Common myeloid progenitor, CD34-positive (primary cell): ENCODE measurements at regions not wholly inside any gene's neighbourhood (a gene's known extent, or its start where the extent isn't known, plus 50 kb on each side); places are given as distances from the start of the nearest gene placed in this dataset.

ENCODE experiments used
- CTCF ChIA-PET: fragments of 350-600 bp; sonication (Branson Sonifier 250); formaldehyde crosslinking; loops from one replicate; lab custom pipeline; 2021; ENCODE audit warnings: antibody characterized with exemption; lab: Charles Lee
- POLR2A ChIA-PET: fragments of 350-600 bp; sonication (Branson Sonifier 250); formaldehyde crosslinking; loops from one replicate; lab custom pipeline; 2021; ENCODE audit warnings: antibody characterized with exemption; lab: Charles Lee
- DNase-seq, 3 donors: peaks; one replicate each; pipeline versions ENCODE4 v3.0.0 to v3.0.0-alpha.2; 2013
- H3K27ac ChIP-seq, 2 experiments: 1 replicate in 1 of 2; 2 replicates in 1 of 2; pipeline ENCODE4 v1.7.0; 2013; ENCODE audit warnings: inconsistent platforms in 2 of 2, low read length in 2 of 2, mild to moderate bottlenecking in 2 of 2, low read depth in 1 of 2, moderate library complexity in 1 of 2; ENCODE audit not compliant: severe bottlenecking in 2 of 2, insufficient read depth in 1 of 2, poor library complexity in 1 of 2
- H3K27me3 ChIP-seq, 5 experiments: replicated peaks in 2 of 5; 1 replicate in 3 of 5; 2 replicates in 2 of 5; pipeline versions ENCODE4 v1.6.1 to v1.7.0; 2013; ENCODE audit warnings: low read length in 4 of 5, mild to moderate bottlenecking in 2 of 5, moderate library complexity in 2 of 5, inconsistent platforms in 1 of 5; ENCODE audit not compliant: insufficient read depth in 5 of 5, control insufficient read depth in 4 of 5
- H3K36me3 ChIP-seq, 4 experiments: 1 replicate in 2 of 4; 2 replicates in 2 of 4; pipeline versions ENCODE4 v1.6.1 to v1.7.0; 2013; ENCODE audit warnings: low read length in 3 of 4, control low read depth in 1 of 4, mild to moderate bottlenecking in 1 of 4; ENCODE audit not compliant: control insufficient read depth in 4 of 4, insufficient read depth in 4 of 4
- H3K4me1 ChIP-seq, 4 experiments: 1 replicate in 3 of 4; 2 replicates in 1 of 4; pipeline versions ENCODE4 v1.6.1 to v1.7.1; 2013; ENCODE audit warnings: low read length in 3 of 4, mild to moderate bottlenecking in 3 of 4, control low read depth in 1 of 4, inconsistent platforms in 1 of 4, moderate library complexity in 1 of 4; ENCODE audit not compliant: control insufficient read depth in 4 of 4, insufficient read depth in 4 of 4; ENCODE audit errors: control extremely low read depth in 1 of 4
- H3K4me3 ChIP-seq, 7 experiments: 1 replicate in 4 of 7; 2 replicates in 3 of 7; pipeline versions ENCODE4 v1.5.1 to v1.7.0; 2013; ENCODE audit warnings: mild to moderate bottlenecking in 7 of 7, low read length in 6 of 7, moderate library complexity in 6 of 7, inconsistent platforms in 2 of 7, low read depth in 2 of 7, control low read depth in 1 of 7; ENCODE audit not compliant: insufficient read depth in 4 of 7, control insufficient read depth in 1 of 7; ENCODE audit errors: extremely low read depth in 1 of 7
- H3K9me3 ChIP-seq, 5 experiments: 1 replicate in 4 of 5; 2 replicates in 1 of 5; pipeline versions ENCODE4 v1.6.1 to v1.7.1; 2013; ENCODE audit warnings: low read length in 4 of 5, mild to moderate bottlenecking in 2 of 5, inconsistent platforms in 1 of 5, low read depth in 1 of 5, moderate library complexity in 1 of 5; ENCODE audit not compliant: control insufficient read depth in 4 of 5, insufficient read depth in 2 of 5; ENCODE audit errors: control extremely low read depth in 1 of 5
- WGBS: methylation state at CpG from one replicate; pipeline ENCODE4 v1.1.5; 2013; ENCODE audit not compliant: insufficient coverage; 5-methylcytosine and 5-hydroxymethylcytosine counted together

- peaks cover 0 to 20% (median 2%) of the 10 kb centered on the region in 4 experiments for H3K4me1 ChIP-seq
- H3K27me3 ChIP-seq, result no peaks in the 10 kb centered on the region
- H3K27ac ChIP-seq, result no peak overlapping the region
- WGBS, result no CpG with 5 or more reads among the region's 1 CpG
- POLR2A ChIA-PET, result no interaction called here
- H3K4me3 ChIP-seq, result no peak overlapping the region
- no peaks in the 10 kb centered on the region for H3K9me3 ChIP-seq
- no peak for DNase-seq
- H3K36me3 ChIP-seq, result no peaks in the 10 kb centered on the region
- CTCF ChIA-PET, result interaction anchor here (0.7 to 3.0 kb wide), 3 partner anchors 9 to 955 kb away, joined by 3 to 11 read pairs (median 8); no protein-coding TSS in a partner anchor
Observed at GRCh38 chr4:124331781-124332180, 380.8 kb downstream of the ANKRD50 start.

GRCh38 chr4:124333466-124333865 is 379.1 kb downstream of the ANKRD50 start:
- 89% methylated on average over 1 of the region's 4 CpGs for WGBS
- Histone ChIP-seq H3K27ac (no peak overlapping the region), H3K4me3 (no peak overlapping the region), H3K36me3 (no peaks in the 10 kb centered on the region), H3K9me3 (no peaks in the 10 kb centered on the region), H3K4me1 (peaks cover 0 to 23% (median 2%) of the 10 kb centered on the region in 4 experiments), H3K27me3 (no peaks in the 10 kb centered on the region)
- CTCF ChIA-PET, result interaction anchor here (0.8 to 3.6 kb wide), 7 partner anchors 9 to 950 kb away, joined by 3 to 39 read pairs (median 8); no protein-coding TSS in a partner anchor
- DNase-seq, result no peak
- POLR2A ChIA-PET, result no interaction called here

DNA sequence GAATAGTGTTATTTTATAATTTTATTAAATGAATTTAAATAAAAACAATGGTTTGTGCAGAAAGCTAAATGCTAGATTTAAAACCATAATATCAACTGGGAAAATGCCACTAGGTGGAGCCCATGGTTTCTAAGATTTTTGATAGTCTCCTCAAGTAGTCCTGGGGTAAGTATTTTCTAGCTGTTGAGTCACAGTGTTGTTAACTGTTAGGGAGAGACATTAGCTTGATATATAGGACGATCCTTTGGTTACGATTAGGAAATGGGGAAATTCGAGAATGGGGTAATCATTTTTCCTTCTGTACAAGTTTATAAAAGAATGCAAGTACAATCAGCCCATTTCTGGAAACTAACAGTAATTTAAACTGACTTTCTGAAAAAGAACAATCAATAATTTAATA is 378.4 kb downstream of the ANKRD50 start:
- peak; percentile 62 to 77 (median 75) for DNase-seq
- H3K27me3 ChIP-seq, result no peaks in the 10 kb centered on the region
- CTCF ChIA-PET, result interaction anchor here (0.8 to 3.6 kb wide), 7 partner anchors 9 to 949 kb away, joined by 3 to 39 read pairs (median 8); no protein-coding TSS in a partner anchor
- WGBS, result 0% methylated on average over 1 of the region's 3 CpGs
- no peak overlapping the region for H3K4me3 ChIP-seq
- H3K27ac ChIP-seq, result no peak overlapping the region
- H3K4me1 ChIP-seq, result peaks cover 0 to 18% (median 2%) of the 10 kb centered on the region in 4 experiments
- POLR2A ChIA-PET, result no interaction called here
- no peaks in the 10 kb centered on the region for H3K36me3 ChIP-seq
- H3K9me3 ChIP-seq, result no peaks in the 10 kb centered on the region

- Histone ChIP-seq H3K4me1 (peaks cover 0 to 16% (median 2%) of the 10 kb centered on the region in 4 experiments), H3K27ac (no peak overlapping the region), H3K9me3 (no peaks in the 10 kb centered on the region), H3K36me3 (no peaks in the 10 kb centered on the region), H3K27me3 (no peaks in the 10 kb centered on the region), H3K4me3 (no peak overlapping the region)
- DNase-seq, result peak; percentile 8 to 49 (median 43)
- ChIA-PET POLR2A (no interaction called here), CTCF (interaction anchor here (1.0 to 1.3 kb wide), 4 partner anchors 17 to 947 kb away, joined by 3 read pairs; no protein-coding TSS in a partner anchor)
- WGBS, result 83% methylated on average over 2 of the region's 3 CpGs
Observed at GRCh38 chr4:124337874-124338273, 374.7 kb downstream of the ANKRD50 start.

DNA sequence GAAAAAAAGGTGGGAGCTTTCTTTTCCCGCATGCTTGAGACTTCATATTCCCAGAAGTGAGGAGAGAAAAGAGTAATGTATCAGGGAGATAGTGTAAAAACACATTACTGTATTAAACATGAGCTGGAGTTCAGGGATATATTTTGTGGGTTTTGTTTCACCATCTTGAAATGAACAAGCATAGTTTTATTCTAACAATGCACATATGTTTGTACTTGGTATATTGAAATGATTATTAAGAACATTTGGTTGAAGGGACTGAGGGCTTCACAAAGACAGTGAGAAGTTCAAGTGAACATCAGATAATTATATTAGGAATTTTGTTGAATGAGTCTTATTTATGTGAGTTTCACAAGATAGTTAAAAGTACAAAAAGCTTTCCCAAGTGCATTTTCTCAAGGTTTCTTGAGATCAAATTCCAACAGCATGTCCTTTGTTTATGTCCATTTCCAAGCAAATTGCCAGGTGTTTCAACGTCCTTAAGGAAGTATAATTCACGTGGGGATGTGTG is 368.8 kb downstream of the ANKRD50 start:
- ChIA-PET CTCF (interaction anchor here (1.0 to 3.0 kb wide), 2 partner anchors 10 to 21 kb away, joined by 3 to 9 read pairs; no protein-coding TSS in a partner anchor), POLR2A (no interaction called here)
- Histone ChIP-seq H3K4me1 (no peaks in the 10 kb centered on the region), H3K27ac (no peak overlapping the region), H3K27me3 (no peaks in the 10 kb centered on the region), H3K36me3 (no peaks in the 10 kb centered on the region), H3K9me3 (no peaks in the 10 kb centered on the region), H3K4me3 (no peak overlapping the region)
- no peak for DNase-seq
- WGBS, result no CpG with 5 or more reads among the region's 3 CpGs

DNA sequence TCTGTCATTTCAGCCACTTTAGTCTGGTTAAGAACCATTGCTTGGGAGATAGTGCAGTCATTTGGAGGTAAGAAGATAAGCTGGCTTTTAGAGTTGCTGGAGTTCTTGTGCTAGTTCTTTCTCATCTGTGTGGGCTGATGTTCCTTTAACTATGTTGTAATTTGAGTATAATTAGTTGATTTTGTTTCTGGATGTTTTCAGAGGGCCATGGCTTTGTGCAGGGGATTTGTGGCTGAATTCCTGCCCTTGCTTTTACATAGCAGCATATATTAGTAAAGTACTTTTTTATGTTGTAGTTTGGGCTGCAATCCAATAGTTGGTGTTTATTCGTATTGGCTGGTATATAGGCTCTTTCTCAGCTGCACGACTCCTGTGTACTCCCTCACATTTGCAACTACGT is 339.6 kb downstream of the ANKRD50 start:
- Histone ChIP-seq H3K9me3 (peaks cover 0 to 1% (median 0%) of the 10 kb centered on the region in 5 experiments), H3K27me3 (no peaks in the 10 kb centered on the region), H3K27ac (no peak overlapping the region), H3K4me1 (no peaks in the 10 kb centered on the region), H3K4me3 (no peak overlapping the region), H3K36me3 (no peaks in the 10 kb centered on the region)
- ChIA-PET CTCF (no interaction called here), POLR2A (no interaction called here)
- no peak for DNase-seq
- WGBS, result 89% methylated on average over 3 of the region's 3 CpGs

- Histone ChIP-seq H3K27me3 (no peaks in the 10 kb centered on the region), H3K4me1 (no peaks in the 10 kb centered on the region), H3K27ac (no peak overlapping the region), H3K9me3 (no peaks in the 10 kb centered on the region), H3K4me3 (no peak overlapping the region), H3K36me3 (no peaks in the 10 kb centered on the region)
- 100% methylated on average over 2 of the region's 4 CpGs for WGBS
- ChIA-PET CTCF (no interaction called here), POLR2A (no interaction called here)
- peak in 1 of 3 donors; percentile 2 for DNase-seq
Observed at GRCh38 chr4:124386163-124386562, 326.4 kb downstream of the ANKRD50 start.
